ENCODE measurements at regions not wholly inside any gene's neighbourhood (a gene's known extent, or its start where the extent isn't known, plus 50 kb on each side); places are given as distances from the start of the nearest gene placed in this dataset.

- no peak for TF ChIP-seq CTCF (conservative IDR thresholded peaks at IDR 0.05; ENCODE audit: low read length)
- no peak for DNase-seq (ENCODE audit: low read depth)
- no peak overlapping the region for H3K4me3 ChIP-seq (ENCODE audit: low read length)
Measured at GRCh38 chr6:19416811-19417210, 420.4 kb upstream of the ID4 start.

DNA sequence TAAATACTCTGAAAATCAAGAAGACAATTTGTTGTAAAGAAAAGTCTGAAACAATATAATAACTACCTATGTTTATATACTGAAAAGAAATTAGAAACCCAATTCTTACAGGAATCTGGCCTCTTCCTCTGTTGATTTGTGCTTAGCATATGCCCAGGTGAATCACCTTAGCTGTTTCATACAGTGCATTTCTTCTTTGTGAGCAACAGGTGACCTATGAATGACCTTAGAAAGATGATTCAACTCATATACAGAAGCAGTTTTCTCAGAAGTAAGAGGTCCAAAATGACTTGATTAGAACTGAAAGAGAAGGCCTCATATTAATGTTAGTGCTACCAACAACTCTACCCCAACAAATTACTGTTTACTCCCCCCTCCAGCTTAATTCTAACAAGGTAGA is 419.5 kb upstream of the ID4 start:
- no peak overlapping the region for H3K4me3 ChIP-seq (ENCODE audit: low read length)
- DNase-seq (ENCODE audit: low read depth) = peak; percentile 4

DNA sequence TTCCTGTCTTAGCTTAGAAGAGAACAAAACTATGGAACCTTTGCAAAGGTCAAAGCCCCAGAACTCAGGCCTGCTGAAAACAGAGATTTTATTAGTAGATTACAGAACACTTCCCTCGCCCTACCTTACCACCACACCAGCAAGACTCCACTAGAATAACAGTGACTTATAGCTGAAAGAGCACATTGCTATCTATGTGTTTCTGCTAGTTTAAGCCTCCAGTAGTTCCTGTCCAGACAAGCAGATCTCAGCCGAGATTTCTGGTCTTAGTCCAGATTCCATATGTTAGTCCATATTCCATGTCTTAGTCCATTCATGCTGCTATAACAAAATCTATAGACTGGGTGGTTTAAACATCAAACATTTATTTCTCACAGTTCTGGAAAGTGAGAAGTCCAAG is 412.3 kb upstream of the ID4 start:
- no peak for TF ChIP-seq CTCF (conservative IDR thresholded peaks at IDR 0.05; ENCODE audit: low read length)
- no peak for DNase-seq (ENCODE audit: low read depth)

More for the DNA sequence above, 419.5 kb upstream of the ID4 start:
- TF ChIP-seq CTCF (conservative IDR thresholded peaks at IDR 0.05; ENCODE audit: low read length) = no peak

DNA sequence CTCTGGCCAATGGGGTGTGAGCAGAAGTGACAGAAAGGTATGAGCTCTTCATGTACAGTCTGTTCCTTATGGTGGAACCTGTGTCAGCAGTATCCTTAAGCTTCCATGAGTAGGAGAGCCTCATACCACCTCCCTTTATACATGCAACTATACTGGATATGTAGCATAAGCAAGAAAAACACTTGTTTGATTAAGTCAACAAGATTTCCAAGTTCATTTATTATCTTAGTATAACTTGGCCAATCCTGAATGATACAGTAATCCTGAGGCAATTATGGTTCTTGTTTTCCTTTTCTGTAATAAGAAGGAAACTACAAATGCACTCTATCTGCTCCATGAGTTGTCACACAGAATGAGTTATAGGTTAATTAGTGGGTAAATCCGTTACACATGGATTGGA is 409.6 kb upstream of the ID4 start:
- TF ChIP-seq CTCF (conservative IDR thresholded peaks at IDR 0.05; ENCODE audit: low read length) = no peak
- no peak for DNase-seq (ENCODE audit: low read depth)
- no peak overlapping the region for H3K4me3 ChIP-seq (ENCODE audit: low read length)

More for the DNA sequence above, 412.3 kb upstream of the ID4 start:
- H3K4me3 ChIP-seq (ENCODE audit: low read length) = no peak overlapping the region

DNA sequence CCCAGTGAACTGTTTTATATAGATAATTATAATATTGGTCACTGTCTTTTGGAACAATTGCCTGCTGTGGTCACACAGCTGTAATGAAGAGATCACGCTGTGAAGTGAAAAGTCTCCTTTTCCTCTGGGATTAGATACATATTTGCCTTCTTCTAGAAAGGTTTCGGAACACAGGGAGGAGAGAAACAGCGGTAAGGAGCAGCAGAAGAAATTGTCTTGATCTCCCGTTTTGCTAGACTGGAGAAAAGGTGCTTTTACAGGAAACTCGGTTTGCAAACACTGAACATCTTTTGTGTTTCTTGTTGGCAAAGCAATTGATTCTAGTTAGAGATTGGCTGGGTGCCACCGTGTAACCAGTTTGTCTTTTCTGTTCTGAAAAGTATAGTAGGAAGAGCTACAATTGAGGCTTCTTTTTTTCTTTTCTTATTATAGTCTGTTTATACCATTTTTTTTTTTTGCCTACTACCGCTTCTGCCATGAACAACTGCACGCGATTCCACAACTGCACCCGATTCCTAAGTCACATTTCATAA is 404.1 kb upstream of the ID4 start:
- no peak for DNase-seq (ENCODE audit: low read depth)
- H3K4me3 ChIP-seq (ENCODE audit: low read length) = no peak overlapping the region

GRCh38 chr6:19434065-19434464 is 403.1 kb upstream of the ID4 start:
- TF ChIP-seq CTCF (conservative IDR thresholded peaks at IDR 0.05; ENCODE audit: low read length) = no peak
- H3K4me3 ChIP-seq (ENCODE audit: low read length) = no peak overlapping the region
- no peak for DNase-seq (ENCODE audit: low read depth)

More for the DNA sequence above, 404.1 kb upstream of the ID4 start:
- no peak for TF ChIP-seq CTCF (conservative IDR thresholded peaks at IDR 0.05; ENCODE audit: low read length)

DNA sequence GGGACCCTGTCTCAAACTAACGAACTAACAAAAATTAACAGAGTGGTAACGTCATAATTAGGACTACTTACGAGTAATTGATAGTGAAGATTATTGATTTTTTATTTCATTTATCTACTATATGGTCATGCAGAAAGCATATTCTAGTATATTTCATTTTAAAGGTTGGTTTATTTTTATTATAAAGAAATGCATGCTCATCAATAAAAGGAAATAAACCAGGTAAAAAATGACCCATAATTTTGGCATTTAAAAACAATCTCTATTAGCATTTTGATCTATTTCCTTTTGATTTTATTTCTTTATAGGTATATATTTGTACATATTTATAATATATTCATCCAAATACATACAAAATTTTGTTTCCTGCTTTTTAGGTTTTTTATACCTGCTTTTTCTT is 401.4 kb upstream of the ID4 start:
- no peak for DNase-seq (ENCODE audit: low read depth)
- no peak for TF ChIP-seq CTCF (conservative IDR thresholded peaks at IDR 0.05; ENCODE audit: low read length)
- H3K4me3 ChIP-seq (ENCODE audit: low read length) = no peak overlapping the region
